ENCODE measurements at regions not wholly inside any gene's neighbourhood (a gene's known extent, or its start where the extent isn't known, plus 50 kb on each side); places are given as distances from the start of the nearest gene placed in this dataset.

DNA sequence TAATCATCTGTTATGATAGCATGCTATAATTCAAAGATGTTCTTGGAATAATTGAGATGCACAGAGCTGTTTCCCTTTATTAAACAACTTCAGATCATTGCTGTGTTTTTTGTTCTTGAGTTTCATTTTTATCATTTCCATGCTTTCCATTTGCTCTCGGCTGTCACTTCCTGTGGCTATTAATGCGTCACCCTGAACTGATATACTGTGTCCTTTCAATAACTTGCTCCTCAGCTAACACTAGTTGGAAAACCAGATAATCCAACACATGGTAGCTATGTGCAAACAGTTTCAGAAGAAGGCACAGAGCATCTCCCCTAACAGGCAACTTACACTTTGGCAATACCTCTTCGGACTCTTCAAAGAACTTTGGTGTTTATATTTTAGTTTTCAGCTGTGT, 376.0 kb downstream of the GBA3 start:
- TF ChIP-seq CTCF (IDR thresholded peaks at IDR 0.05; ENCODE audit: low read depth, low read length, missing input control) (no peak), ZBTB33 (IDR thresholded peaks at IDR 0.05) (no peak), FOXA1 (IDR thresholded peaks at IDR 0.05) (no peak), RAD21 (IDR thresholded peaks at IDR 0.05) (no peak)
- TF ChIP-seq, protein P1, sequence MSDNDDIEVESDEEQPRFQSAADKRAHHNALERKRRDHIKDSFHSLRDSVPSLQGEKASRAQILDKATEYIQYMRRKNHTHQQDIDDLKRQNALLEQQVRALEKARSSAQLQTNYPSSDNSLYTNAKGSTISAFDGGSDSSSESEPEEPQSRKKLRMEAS (IDR thresholded peaks at IDR 0.05): no peak
- TF ChIP-seq, protein P2, sequence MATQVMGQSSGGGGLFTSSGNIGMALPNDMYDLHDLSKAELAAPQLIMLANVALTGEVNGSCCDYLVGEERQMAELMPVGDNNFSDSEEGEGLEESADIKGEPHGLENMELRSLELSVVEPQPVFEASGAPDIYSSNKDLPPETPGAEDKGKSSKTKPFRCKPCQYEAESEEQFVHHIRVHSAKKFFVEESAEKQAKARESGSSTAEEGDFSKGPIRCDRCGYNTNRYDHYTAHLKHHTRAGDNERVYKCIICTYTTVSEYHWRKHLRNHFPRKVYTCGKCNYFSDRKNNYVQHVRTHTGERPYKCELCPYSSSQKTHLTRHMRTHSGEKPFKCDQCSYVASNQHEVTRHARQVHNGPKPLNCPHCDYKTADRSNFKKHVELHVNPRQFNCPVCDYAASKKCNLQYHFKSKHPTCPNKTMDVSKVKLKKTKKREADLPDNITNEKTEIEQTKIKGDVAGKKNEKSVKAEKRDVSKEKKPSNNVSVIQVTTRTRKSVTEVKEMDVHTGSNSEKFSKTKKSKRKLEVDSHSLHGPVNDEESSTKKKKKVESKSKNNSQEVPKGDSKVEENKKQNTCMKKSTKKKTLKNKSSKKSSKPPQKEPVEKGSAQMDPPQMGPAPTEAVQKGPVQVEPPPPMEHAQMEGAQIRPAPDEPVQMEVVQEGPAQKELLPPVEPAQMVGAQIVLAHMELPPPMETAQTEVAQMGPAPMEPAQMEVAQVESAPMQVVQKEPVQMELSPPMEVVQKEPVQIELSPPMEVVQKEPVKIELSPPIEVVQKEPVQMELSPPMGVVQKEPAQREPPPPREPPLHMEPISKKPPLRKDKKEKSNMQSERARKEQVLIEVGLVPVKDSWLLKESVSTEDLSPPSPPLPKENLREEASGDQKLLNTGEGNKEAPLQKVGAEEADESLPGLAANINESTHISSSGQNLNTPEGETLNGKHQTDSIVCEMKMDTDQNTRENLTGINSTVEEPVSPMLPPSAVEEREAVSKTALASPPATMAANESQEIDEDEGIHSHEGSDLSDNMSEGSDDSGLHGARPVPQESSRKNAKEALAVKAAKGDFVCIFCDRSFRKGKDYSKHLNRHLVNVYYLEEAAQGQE (IDR thresholded peaks at IDR 0.05): no peak
